Erythroblast (primary cell): ENCODE measurements at regions not wholly inside any gene's neighbourhood (a gene's known extent, or its start where the extent isn't known, plus 50 kb on each side); places are given as distances from the start of the nearest gene placed in this dataset.

Experiments
- GATA1 ChIP-seq: IDR thresholded peaks from 2 replicates; pipeline ENCODE4 v1.6.1; 2011; ENCODE audit warnings: low read depth, mild to moderate bottlenecking, control low read depth, low read length, moderate library complexity
- POLR2A ChIP-seq: IDR thresholded peaks from 2 replicates; pipeline ENCODE4 v1.6.1; 2011; ENCODE audit warnings: mild to moderate bottlenecking, low read length

DNA sequence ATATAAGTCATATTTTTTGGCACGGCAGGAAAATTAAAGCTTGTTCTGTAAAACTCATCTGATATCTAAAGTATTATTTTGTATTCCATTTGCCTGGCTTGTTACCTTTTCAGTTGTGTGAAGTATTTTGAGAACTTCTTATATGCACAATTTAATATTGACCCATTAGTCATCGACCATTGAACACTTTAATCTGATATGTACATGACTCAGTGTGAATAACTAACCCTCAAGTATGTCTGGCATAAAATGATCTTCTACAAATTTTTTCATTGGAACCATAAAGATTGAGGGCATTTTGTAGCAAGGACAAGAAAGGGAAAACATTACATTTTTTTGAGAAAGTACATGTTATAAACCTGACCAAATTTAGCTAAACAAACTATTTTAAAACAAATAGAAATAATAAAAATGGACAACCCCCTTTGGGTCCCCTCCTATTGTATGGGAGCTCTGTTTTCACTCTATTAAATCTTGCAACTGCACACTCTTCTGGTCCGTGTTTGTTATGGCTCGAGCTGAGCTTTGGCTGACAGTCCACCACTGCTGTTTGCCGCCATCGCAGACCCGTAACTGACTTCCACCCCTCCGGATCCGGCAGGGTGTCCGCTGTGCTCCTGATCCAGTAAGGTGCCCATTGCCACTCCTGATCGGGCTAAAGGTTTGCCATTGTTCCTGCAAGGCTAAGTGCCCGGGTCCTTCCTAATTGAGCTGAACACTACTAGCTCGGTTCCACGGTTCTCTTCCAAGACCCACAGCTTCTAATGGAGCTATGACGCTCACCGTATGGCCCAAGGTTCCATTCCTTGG is 118.8 kb downstream of the SLC6A15 start:
- TF ChIP-seq POLR2A (no peak), GATA1 (no peak)
